CD4-positive, alpha-beta T cell treated with Interleukin-17A for 4 hours (primary cell): ENCODE measurements at regions not wholly inside any gene's neighbourhood (a gene's known extent, or its start where the extent isn't known, plus 50 kb on each side); places are given as distances from the start of the nearest gene placed in this dataset.

ENCODE experiments used
- DNase-seq: peaks from one replicate; pipeline ENCODE4 v3.0.0-alpha.2; 2020; ENCODE audit warnings: mixed read lengths

GRCh38 chr2:18860179-18860578 lies 270.8 kb upstream of the NT5C1B start:
- no peak for DNase-seq

GRCh38 chr2:18856765-18857164 lies 267.4 kb upstream of the NT5C1B start:
- DNase-seq, result no peak

GRCh38 chr2:18855027-18855426 lies 265.7 kb upstream of the NT5C1B start:
- no peak for DNase-seq

GRCh38 chr2:18849841-18850578 lies 260.6 kb upstream of the NT5C1B start:
- no peak for DNase-seq

- DNase-seq, result no peak
Measured at GRCh38 chr2:18848646-18849045, 259.3 kb upstream of the NT5C1B start.

- DNase-seq, result no peak
Measured at GRCh38 chr2:18845854-18846445, 256.6 kb upstream of the NT5C1B start.

- DNase-seq, result no peak
Measured at GRCh38 chr2:18842836-18843235, 253.5 kb upstream of the NT5C1B start.

GRCh38 chr2:18841248-18842150 lies 252.1 kb upstream of the NT5C1B start:
- DNase-seq, result no peak

GRCh38 chr2:18837240-18837639 lies 247.9 kb upstream of the NT5C1B start:
- no peak for DNase-seq

GRCh38 chr2:18836436-18836835 lies 247.1 kb upstream of the NT5C1B start:
- DNase-seq, result no peak

GRCh38 chr2:18835787-18836186 lies 246.4 kb upstream of the NT5C1B start:
- no peak for DNase-seq

GRCh38 chr2:18834341-18834740 lies 245.0 kb upstream of the NT5C1B start:
- DNase-seq, result no peak

GRCh38 chr2:18833941-18834340 lies 244.6 kb upstream of the NT5C1B start:
- no peak for DNase-seq

GRCh38 chr2:18831916-18832510 lies 242.6 kb upstream of the NT5C1B start:
- DNase-seq, result no peak

- DNase-seq, result no peak
Measured at GRCh38 chr2:18830962-18831361, 241.6 kb upstream of the NT5C1B start.

GRCh38 chr2:18829976-18830375 lies 240.6 kb upstream of the NT5C1B start:
- no peak for DNase-seq

GRCh38 chr2:18829251-18829902 lies 240.0 kb upstream of the NT5C1B start:
- DNase-seq, result no peak

- no peak for DNase-seq
Measured at GRCh38 chr2:18828296-18828695, 238.9 kb upstream of the NT5C1B start.

- no peak for DNase-seq
Measured at GRCh38 chr2:18825838-18826237, 236.5 kb upstream of the NT5C1B start.

GRCh38 chr2:18824915-18825314 lies 235.5 kb upstream of the NT5C1B start:
- DNase-seq, result no peak

GRCh38 chr2:18824325-18824790 lies 235.0 kb upstream of the NT5C1B start:
- DNase-seq, result no peak

GRCh38 chr2:18821431-18821830 lies 232.1 kb upstream of the NT5C1B start:
- DNase-seq, result no peak

GRCh38 chr2:18820966-18821365 lies 231.6 kb upstream of the NT5C1B start:
- no peak for DNase-seq
